ENCODE measurements at regions not wholly inside any gene's neighbourhood (a gene's known extent, or its start where the extent isn't known, plus 50 kb on each side); places are given as distances from the start of the nearest gene placed in this dataset.
"Not testable (repeated sequence)": the region's sequence is repeated elsewhere in the genome, so short reads cannot be mapped to it uniquely, and the experiment has no call there.

DNA sequence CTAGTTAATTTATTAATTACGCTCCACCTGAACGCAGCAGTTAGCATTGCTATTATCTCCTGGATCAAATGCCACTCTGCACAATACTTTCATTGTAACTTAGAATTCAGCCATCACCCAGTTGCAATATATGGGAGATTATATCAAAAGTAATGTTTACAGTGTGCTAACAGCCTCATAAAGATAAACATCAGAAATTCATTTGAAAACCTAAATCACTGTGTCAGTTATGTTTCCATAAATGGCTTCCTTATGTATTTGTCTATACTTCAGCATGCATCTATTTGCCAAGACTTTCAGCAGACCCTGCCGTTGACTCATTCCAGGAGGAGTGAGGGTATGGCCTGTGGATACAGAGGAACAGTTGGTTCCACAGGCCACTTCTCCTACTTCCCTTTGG lies 300.1 kb downstream of the TFAP2B start:
- H3K27me3 ChIP-seq (ENCODE audit: control insufficient read depth in 1 of 2, insufficient read depth in 2 of 2, low read length in 2 of 2): no peaks in the 10 kb centered on the region
- no peaks in the 10 kb centered on the region for H3K36me3 ChIP-seq (ENCODE audit: insufficient read depth, low read length)
- H3K9me3 ChIP-seq (ENCODE audit: low read length): no peaks in the 10 kb centered on the region

DNA sequence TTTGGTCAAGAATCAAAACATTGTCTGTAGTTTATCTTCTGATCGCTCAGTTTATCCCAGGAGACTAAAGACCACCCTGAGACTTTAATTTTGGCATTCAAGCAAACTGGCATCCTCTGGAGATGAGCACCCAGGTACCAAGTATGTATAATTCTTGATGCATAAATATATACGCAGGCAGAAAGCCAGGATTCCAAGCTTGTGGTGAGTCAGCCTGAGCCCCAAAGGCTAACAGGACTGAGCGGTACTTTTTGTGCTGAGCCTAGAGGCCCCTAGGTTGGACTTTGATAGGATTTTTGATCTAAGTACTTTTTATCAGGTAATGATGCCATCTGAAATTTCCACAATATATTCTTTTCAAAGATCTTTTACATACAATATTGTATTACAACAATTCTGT lies 301.3 kb downstream of the TFAP2B start:
- H3K4me1 ChIP-seq (ENCODE audit: insufficient read depth, low read length): no peaks in the 10 kb centered on the region
- H3K4me3 ChIP-seq (ENCODE audit: low read depth in 1 of 2, low read length in 2 of 2): no peak overlapping the region
- H3K36me3 ChIP-seq (ENCODE audit: insufficient read depth, low read length): no peaks in the 10 kb centered on the region
- H3K9ac ChIP-seq (ENCODE audit: low read length): no peak overlapping the region
- H3K27ac ChIP-seq (ENCODE audit: low read depth, low read length): no peak overlapping the region
- no peaks in the 10 kb centered on the region for H3K27me3 ChIP-seq (ENCODE audit: control insufficient read depth in 1 of 2, insufficient read depth in 2 of 2, low read length in 2 of 2)
- no peaks in the 10 kb centered on the region for H3K9me3 ChIP-seq (ENCODE audit: low read length)

More for the DNA sequence above, 300.1 kb downstream of the TFAP2B start:
- Histone ChIP-seq H3K27ac (ENCODE audit: low read depth, low read length) (no peak overlapping the region), H3K9ac (ENCODE audit: low read length) (no peak overlapping the region), H3K4me1 (ENCODE audit: insufficient read depth, low read length) (no peaks in the 10 kb centered on the region), H3K4me3 (ENCODE audit: low read depth in 1 of 2, low read length in 2 of 2) (no peak overlapping the region)

DNA sequence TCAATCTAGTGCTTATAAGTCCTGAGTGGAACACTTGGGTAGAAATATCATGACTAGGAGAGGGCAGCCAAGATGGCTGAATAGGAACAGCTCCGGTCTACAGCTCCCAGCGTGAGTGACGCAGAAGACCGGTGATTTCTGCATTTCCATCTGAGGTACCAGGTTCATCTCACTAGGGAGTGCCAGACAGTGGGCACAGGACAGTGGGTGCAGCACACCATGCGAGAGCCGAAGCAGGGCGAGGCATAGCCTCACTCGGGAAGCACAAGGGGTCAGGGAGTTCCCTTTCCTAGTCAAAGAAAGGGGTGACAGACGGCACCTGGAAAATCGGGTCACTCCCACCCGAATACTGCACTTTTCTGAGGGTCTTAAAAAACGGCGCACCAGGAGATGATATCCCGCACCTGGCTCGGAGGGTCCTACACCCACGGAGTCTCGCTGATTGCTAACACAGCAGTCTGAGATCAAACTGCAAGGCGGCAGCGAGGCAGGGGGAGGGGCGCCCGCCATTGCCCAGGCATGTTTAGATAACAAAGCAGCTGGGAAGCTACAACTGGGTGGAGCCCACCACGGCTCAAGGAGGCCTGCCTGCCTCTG lies 302.8 kb downstream of the TFAP2B start:
- not testable (repeated sequence) for H3K36me3 ChIP-seq (ENCODE audit: insufficient read depth, low read length); H3K9ac ChIP-seq (ENCODE audit: low read length); H3K9me3 ChIP-seq (ENCODE audit: low read length); H3K4me3 ChIP-seq (ENCODE audit: low read depth in 1 of 2, low read length in 2 of 2); H3K27ac ChIP-seq (ENCODE audit: low read depth, low read length); H3K4me1 ChIP-seq (ENCODE audit: insufficient read depth, low read length); H3K27me3 ChIP-seq (ENCODE audit: control insufficient read depth in 1 of 2, insufficient read depth in 2 of 2, low read length in 2 of 2)

DNA sequence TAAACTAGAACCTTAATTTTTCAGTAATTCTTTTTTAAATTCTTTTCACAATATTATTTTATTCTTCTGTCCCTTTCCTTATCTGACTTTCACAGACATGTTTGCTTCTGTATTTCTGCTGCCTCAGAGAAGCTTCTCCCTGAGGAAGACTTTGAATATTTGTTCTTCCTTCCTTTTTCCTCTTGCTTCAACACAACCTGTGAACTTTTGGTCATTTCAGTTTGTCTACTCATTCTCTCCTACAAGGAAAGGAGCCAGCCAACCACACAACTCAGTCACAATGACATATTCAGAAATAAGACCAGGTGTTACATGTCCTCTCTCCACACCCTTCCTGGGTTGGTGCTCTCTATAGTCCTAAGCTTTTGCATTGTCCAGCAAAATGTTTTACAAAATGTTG lies 310.4 kb downstream of the TFAP2B start:
- H3K4me1 ChIP-seq (ENCODE audit: insufficient read depth, low read length): no peaks in the 10 kb centered on the region
- H3K4me3 ChIP-seq (ENCODE audit: low read depth in 1 of 2, low read length in 2 of 2): no peak overlapping the region
- H3K9ac ChIP-seq (ENCODE audit: low read length): no peak overlapping the region
- H3K36me3 ChIP-seq (ENCODE audit: insufficient read depth, low read length): no peaks in the 10 kb centered on the region
- H3K27me3 ChIP-seq (ENCODE audit: control insufficient read depth in 1 of 2, insufficient read depth in 2 of 2, low read length in 2 of 2): no peaks in the 10 kb centered on the region
- H3K27ac ChIP-seq (ENCODE audit: low read depth, low read length): no peak overlapping the region
- no peaks in the 10 kb centered on the region for H3K9me3 ChIP-seq (ENCODE audit: low read length)

DNA sequence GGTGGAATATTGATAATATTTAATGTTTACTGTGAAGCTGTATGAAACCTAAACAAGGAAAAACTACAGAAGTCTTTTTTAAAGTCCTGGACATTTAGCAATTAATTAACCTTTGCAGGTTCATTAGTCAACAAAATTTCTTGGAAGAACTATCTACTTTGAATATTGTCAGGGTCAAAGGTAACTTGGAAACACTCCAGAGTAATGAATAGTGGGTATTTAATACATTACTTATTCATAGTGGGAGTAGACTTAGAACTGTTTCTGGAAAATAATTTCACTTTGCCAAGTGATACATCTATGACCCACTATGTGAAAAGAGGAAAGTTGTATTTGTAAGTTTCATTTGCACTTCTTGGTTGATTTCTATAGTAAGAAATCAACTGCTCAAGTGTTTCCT lies 319.1 kb downstream of the TFAP2B start:
- no peaks in the 10 kb centered on the region for H3K9me3 ChIP-seq (ENCODE audit: low read length)
- no peaks in the 10 kb centered on the region for H3K27me3 ChIP-seq (ENCODE audit: control insufficient read depth in 1 of 2, insufficient read depth in 2 of 2, low read length in 2 of 2)
- H3K9ac ChIP-seq (ENCODE audit: low read length): no peak overlapping the region
- H3K4me1 ChIP-seq (ENCODE audit: insufficient read depth, low read length): no peaks in the 10 kb centered on the region
- H3K4me3 ChIP-seq (ENCODE audit: low read depth in 1 of 2, low read length in 2 of 2): no peak overlapping the region
- no peak overlapping the region for H3K27ac ChIP-seq (ENCODE audit: low read depth, low read length)
- H3K36me3 ChIP-seq (ENCODE audit: insufficient read depth, low read length): no peaks in the 10 kb centered on the region

DNA sequence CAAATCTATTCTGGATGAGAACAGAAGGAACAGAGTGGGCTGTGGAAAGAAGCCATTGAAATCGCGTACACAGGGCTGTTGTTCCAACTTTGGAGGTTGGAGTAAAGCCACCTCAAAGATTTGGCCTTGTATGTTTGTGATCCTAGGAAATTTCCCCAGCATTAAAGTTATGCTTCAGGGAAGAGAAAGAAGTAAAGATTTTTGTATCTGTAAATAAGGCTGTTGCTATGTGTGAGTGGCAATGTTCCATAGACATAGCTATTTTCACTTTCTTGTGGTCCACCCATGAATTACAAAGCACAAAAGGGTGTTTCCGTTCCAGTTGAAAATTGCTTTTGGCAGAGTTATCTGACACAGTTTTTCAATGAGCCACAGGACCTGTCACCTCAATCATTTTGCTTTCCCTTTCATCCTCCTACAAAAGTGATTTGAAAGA lies 321.3 kb downstream of the TFAP2B start:
- Histone ChIP-seq H3K27me3 (ENCODE audit: control insufficient read depth in 1 of 2, insufficient read depth in 2 of 2, low read length in 2 of 2) (no peaks in the 10 kb centered on the region), H3K4me3 (ENCODE audit: low read depth in 1 of 2, low read length in 2 of 2) (no peak overlapping the region), H3K9ac (ENCODE audit: low read length) (no peak overlapping the region), H3K36me3 (ENCODE audit: insufficient read depth, low read length) (no peaks in the 10 kb centered on the region), H3K9me3 (ENCODE audit: low read length) (no peaks in the 10 kb centered on the region), H3K27ac (ENCODE audit: low read depth, low read length) (no peak overlapping the region), H3K4me1 (ENCODE audit: insufficient read depth, low read length) (no peaks in the 10 kb centered on the region)

DNA sequence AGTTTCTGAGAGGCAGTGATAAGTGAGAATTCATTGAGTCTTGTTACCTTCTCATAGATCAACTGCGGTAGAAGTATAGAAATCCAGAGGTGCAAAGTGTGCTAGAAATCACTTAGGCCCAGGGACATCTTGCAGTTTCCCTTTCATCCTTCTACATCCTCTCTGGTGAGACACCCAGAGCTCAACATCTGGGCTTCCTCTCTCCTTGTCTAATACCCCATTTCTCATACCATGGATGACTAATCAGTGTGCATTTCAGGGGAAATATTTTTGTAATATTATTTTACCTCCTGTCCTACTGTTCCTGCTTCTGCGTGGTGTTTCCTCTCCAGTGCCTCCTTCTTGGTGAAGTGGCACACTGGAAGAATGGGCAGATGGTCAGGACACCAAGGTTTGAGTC lies 322.4 kb downstream of the TFAP2B start:
- no peaks in the 10 kb centered on the region for H3K4me1 ChIP-seq (ENCODE audit: insufficient read depth, low read length)
- H3K36me3 ChIP-seq (ENCODE audit: insufficient read depth, low read length): no peaks in the 10 kb centered on the region
- no peak overlapping the region for H3K27ac ChIP-seq (ENCODE audit: low read depth, low read length)
- H3K9me3 ChIP-seq (ENCODE audit: low read length): no peaks in the 10 kb centered on the region
- no peak overlapping the region for H3K9ac ChIP-seq (ENCODE audit: low read length)
- no peaks in the 10 kb centered on the region for H3K27me3 ChIP-seq (ENCODE audit: control insufficient read depth in 1 of 2, insufficient read depth in 2 of 2, low read length in 2 of 2)
- H3K4me3 ChIP-seq (ENCODE audit: low read depth in 1 of 2, low read length in 2 of 2): no peak overlapping the region

DNA sequence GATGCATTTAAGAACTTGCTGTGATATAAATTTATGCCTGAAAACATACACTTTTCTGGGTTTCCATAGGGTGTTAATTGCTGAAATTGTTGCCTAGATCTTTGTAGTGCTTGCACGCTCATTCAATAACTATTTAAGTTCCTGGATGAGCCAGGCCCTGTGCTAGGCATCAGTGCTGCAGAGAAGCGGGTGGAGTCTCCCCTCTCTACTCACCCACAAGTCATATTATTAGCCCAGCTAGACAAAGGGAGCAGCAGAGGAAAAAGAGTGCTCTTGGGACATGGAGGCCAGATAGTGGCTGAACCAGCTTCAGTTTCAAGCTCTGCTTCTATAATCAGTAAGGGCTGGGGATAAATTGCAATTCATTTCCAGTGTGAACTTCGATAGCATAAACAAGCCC lies 329.1 kb downstream of the TFAP2B start:
- Histone ChIP-seq H3K27ac (ENCODE audit: low read depth, low read length) (no peak overlapping the region), H3K36me3 (ENCODE audit: insufficient read depth, low read length) (no peaks in the 10 kb centered on the region), H3K4me1 (ENCODE audit: insufficient read depth, low read length) (no peaks in the 10 kb centered on the region), H3K27me3 (ENCODE audit: control insufficient read depth in 1 of 2, insufficient read depth in 2 of 2, low read length in 2 of 2) (no peaks in the 10 kb centered on the region), H3K4me3 (ENCODE audit: low read depth in 1 of 2, low read length in 2 of 2) (no peak overlapping the region), H3K9ac (ENCODE audit: low read length) (no peak overlapping the region), H3K9me3 (ENCODE audit: low read length) (no peaks in the 10 kb centered on the region)

DNA sequence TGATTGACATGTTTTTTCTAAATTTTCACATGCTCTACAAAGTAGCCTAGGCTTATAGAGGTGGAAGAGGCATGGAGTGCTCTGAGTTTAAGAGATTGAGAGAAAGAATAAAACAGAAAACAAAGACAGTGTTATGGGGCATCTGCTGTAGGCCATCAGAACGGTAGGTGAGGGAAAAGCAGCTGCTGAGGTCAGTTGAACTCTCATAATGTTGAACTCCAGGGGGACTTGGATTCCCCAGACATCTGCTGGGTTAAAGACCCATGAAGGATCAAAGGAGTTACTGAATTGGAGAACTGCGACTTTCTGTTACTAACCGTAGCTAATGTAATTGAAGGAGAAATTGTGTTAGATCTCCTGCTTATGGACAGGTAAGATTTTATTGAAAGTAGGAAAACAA lies 333.9 kb downstream of the TFAP2B start:
- Histone ChIP-seq H3K9ac (ENCODE audit: low read length) (no peak overlapping the region), H3K27ac (ENCODE audit: low read depth, low read length) (no peak overlapping the region), H3K9me3 (ENCODE audit: low read length) (no peaks in the 10 kb centered on the region), H3K4me3 (ENCODE audit: low read depth in 1 of 2, low read length in 2 of 2) (no peak overlapping the region), H3K27me3 (ENCODE audit: control insufficient read depth in 1 of 2, insufficient read depth in 2 of 2, low read length in 2 of 2) (no peaks in the 10 kb centered on the region), H3K4me1 (ENCODE audit: insufficient read depth, low read length) (no peaks in the 10 kb centered on the region), H3K36me3 (ENCODE audit: insufficient read depth, low read length) (no peaks in the 10 kb centered on the region)

DNA sequence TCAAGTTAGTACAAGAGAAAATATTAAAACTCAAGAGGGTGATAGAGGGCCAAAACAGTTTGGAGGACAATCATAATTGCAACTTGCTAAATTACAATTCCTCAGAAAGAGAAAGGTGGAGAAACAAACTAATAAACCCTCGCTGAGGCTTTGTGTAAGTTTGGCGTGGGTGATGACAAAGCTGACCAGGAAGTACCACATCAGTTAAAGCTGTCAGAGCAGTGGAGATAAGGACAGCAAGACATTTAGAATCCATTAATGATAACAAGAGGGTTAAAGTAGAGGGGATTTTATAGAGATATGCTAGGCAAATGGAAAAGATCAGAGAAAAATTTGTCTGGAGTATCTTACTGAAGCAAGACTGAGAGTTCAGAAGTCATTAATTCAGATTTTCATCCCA lies 334.4 kb downstream of the TFAP2B start:
- no peak overlapping the region for H3K9ac ChIP-seq (ENCODE audit: low read length)
- H3K4me1 ChIP-seq (ENCODE audit: insufficient read depth, low read length): no peaks in the 10 kb centered on the region
- no peak overlapping the region for H3K27ac ChIP-seq (ENCODE audit: low read depth, low read length)
- no peak overlapping the region for H3K4me3 ChIP-seq (ENCODE audit: low read depth in 1 of 2, low read length in 2 of 2)
- H3K27me3 ChIP-seq (ENCODE audit: control insufficient read depth in 1 of 2, insufficient read depth in 2 of 2, low read length in 2 of 2): no peaks in the 10 kb centered on the region
- no peaks in the 10 kb centered on the region for H3K36me3 ChIP-seq (ENCODE audit: insufficient read depth, low read length)
- H3K9me3 ChIP-seq (ENCODE audit: low read length): no peaks in the 10 kb centered on the region

DNA sequence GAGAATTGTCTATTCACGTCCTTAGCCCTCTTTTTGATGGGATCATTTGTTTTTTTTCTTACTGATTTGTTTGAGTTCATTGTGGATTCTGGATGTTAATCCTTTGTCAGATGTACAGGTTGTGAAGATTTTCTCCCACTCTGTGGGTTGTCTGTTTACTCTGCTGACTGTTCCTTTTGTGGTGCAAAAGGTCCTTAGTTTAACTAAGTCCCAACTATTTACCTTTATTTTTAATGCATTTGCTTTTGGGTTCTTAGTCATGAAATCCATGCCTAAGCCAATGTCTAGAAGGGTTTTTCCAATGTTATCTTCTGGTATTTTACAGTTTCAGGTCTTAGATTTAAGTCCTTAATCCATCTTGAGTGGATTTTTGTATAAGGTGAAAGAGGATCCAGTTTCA lies 336.3 kb downstream of the TFAP2B start:
- H3K9me3 ChIP-seq (ENCODE audit: low read length); H3K27ac ChIP-seq (ENCODE audit: low read depth, low read length): not testable (repeated sequence)

DNA sequence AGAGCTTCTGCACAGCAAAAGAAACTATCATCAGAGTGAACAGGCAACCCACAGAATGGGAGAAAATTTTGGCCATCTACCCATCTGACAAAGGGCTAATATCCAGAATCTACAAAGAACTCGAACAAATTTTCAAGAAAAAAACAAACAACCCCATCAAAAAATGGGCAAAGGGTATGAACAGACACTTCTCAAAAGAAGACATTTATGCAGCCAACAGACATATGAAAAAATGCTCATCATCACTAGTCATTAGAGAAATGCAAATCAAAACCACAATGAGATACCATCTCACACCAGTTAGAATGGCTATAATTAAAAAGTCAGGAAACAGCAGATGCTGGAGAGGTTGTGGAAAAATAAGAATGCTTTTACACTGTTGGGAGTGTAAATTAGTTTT lies 340.6 kb downstream of the TFAP2B start:
- H3K36me3 ChIP-seq (ENCODE audit: insufficient read depth, low read length); H3K27ac ChIP-seq (ENCODE audit: low read depth, low read length); H3K9ac ChIP-seq (ENCODE audit: low read length); H3K4me3 ChIP-seq (ENCODE audit: low read depth in 1 of 2, low read length in 2 of 2); H3K4me1 ChIP-seq (ENCODE audit: insufficient read depth, low read length); H3K27me3 ChIP-seq (ENCODE audit: control insufficient read depth in 1 of 2, insufficient read depth in 2 of 2, low read length in 2 of 2); H3K9me3 ChIP-seq (ENCODE audit: low read length): not testable (repeated sequence)

More for the DNA sequence above, 336.3 kb downstream of the TFAP2B start:
- H3K4me3 ChIP-seq (ENCODE audit: low read depth in 1 of 2, low read length in 2 of 2); H3K4me1 ChIP-seq (ENCODE audit: insufficient read depth, low read length); H3K27me3 ChIP-seq (ENCODE audit: control insufficient read depth in 1 of 2, insufficient read depth in 2 of 2, low read length in 2 of 2); H3K36me3 ChIP-seq (ENCODE audit: insufficient read depth, low read length); H3K9ac ChIP-seq (ENCODE audit: low read length): not testable (repeated sequence)

All from muscle layer of colon (tissue), 2 donors.